GM21737 (cell line): ENCODE measurements at regions not wholly inside any gene's neighbourhood (a gene's known extent, or its start where the extent isn't known, plus 50 kb on each side); places are given as distances from the start of the nearest gene placed in this dataset.
A peak's percentile ranks its signal among the peaks of the same experiment; 100 is the strongest.

Experiments used
- ATAC-seq: cut with Tn5 transposase; IDR thresholded peaks from one replicate; pipeline ENCODE4 v1.9.1; 2021; ENCODE audit warnings: mild to moderate bottlenecking, moderate library complexity; ENCODE audit not compliant: unreplicated experiment

DNA sequence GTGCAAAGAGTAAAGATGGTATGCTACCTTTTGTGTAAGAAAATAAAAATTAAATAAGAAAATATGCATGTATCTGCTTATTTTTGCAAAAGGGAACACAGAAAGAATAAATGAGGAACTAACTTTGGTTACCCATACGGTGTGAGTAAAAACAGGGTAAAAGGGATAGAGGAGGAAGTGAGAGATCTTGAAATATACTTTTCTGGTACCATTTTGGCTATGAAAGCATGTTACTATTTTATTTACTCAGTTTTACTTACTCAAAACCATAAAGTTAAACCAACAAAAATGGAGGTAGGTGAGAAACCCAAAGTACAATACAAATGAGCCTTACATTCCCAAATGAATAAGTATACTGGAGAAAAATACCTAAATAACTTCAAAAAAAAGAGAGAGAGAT is 122.0 kb upstream of the EGLN3 start:
- no peak for ATAC-seq

DNA sequence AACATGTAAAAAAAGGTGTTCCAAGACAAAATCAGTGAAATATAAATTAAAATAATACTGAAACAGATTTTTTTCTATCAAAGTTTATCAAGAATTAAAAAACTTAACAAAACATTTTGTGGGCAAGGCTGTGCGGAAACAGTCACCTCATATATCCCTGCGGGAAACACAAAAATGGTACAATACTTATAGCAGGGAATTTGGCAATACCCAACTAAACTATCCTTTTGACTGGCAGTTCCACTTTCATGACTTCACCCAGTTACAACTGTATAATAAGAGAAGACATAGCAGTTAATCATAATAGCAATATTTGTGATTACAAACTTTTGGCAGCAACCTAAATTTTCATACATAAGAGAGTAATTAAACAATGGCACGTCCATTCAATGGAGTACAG is 121.5 kb upstream of the EGLN3 start:
- ATAC-seq: no peak

GRCh38 chr14:34070917-34071407 is 120.1 kb upstream of the EGLN3 start:
- no peak for ATAC-seq

DNA sequence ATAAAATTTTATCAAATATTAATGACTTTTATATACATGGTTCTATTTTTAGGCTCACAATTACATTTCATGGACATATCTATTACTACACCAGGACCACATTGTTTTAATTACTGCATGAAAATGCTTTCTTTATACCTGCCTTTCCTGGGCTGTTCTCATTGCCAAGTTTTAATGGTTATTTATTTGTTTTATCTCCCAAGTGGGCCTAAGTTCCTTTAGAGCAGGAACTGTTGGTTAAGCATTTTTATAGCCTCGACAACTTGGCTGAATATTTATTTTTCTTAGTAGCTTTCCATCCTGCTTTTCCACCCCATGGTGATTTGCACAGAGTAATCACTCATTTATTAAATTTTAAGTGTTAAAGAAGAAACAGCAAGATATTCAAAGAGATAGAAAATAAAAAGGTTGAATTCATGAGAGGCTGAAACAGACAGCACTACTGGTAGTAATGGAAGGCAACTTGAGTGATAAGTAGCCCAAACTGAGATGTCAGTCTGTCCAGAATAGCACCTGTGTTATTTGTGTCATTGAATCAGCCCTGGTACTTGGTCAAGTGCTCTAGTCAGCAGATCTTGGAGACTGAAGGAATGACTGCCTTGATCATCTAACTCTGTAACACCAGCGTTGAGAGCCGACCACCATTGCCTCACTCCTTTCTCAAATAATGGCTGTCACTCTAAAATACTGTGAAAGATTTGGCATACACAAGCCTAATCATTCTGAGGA is 119.1 kb upstream of the EGLN3 start:
- no peak for ATAC-seq

DNA sequence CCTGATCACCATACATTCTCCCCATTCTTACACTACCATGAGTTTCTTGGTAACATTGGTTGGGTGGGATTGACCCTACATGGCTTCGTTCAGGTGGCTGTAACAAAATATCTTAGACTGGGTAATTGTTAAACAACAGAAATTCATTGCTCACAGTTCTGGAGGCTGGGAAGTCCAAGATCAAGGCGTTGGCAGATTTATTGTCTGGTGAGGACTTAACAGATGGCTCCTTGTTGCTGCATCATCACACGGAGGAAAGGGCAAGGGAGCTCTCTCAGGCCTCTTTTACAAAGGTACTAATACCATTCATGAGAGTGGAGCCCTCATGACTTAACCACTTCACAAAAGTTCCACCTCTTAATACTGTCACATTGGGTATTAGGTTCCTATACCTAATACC is 116.7 kb upstream of the EGLN3 start:
- ATAC-seq: no peak

- ATAC-seq: no peak
Observed at GRCh38 chr14:34065690-34066391, 115.0 kb upstream of the EGLN3 start.

GRCh38 chr14:34065236-34065635 is 114.4 kb upstream of the EGLN3 start:
- ATAC-seq: no peak

DNA sequence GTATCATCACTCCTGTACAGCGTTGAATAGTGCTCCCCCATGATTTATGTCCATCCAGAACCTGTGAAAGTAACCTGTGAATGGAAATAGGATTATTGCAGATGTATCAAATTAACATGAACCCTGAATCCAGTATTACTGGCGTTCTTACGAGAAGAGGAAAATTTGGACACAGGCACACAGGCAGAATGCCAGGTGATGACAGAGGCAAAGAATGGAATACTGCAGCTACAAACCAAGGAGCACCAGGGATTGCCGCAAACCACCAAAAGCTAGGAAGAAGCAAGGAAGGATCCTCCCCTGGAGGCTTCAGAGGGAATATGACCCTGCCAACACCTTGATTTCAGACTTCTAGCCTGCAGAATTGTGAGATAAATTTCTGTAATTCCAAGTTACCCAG is 113.5 kb upstream of the EGLN3 start:
- ATAC-seq: no peak

GRCh38 chr14:34063470-34064164 is 112.7 kb upstream of the EGLN3 start:
- ATAC-seq: no peak

DNA sequence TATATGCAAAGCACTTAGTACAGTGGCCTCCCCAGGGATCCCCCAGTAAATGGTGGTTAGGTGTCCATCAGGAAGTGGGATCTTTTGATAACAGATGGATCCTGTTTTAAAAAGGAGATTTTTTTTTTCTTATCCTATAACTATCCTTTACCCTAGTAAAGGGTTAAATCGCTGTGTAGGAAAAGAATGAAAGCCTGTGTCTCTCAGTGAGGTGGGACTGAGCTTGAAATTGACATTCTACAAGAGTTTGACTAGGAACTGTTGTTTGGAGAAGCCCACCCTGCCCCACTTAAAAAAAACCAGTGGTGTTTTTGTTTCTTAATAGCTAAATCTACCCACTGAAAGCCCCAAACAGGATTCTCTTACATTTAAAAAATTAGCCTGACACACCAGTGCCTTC is 112.2 kb upstream of the EGLN3 start:
- ATAC-seq: no peak

- no peak for ATAC-seq
Observed at GRCh38 chr14:34062353-34062973, 111.6 kb upstream of the EGLN3 start.

GRCh38 chr14:34060651-34060999 is 109.8 kb upstream of the EGLN3 start:
- no peak for ATAC-seq

- ATAC-seq: peak; percentile 81
Observed at GRCh38 chr14:34059925-34060650, 109.2 kb upstream of the EGLN3 start.

DNA sequence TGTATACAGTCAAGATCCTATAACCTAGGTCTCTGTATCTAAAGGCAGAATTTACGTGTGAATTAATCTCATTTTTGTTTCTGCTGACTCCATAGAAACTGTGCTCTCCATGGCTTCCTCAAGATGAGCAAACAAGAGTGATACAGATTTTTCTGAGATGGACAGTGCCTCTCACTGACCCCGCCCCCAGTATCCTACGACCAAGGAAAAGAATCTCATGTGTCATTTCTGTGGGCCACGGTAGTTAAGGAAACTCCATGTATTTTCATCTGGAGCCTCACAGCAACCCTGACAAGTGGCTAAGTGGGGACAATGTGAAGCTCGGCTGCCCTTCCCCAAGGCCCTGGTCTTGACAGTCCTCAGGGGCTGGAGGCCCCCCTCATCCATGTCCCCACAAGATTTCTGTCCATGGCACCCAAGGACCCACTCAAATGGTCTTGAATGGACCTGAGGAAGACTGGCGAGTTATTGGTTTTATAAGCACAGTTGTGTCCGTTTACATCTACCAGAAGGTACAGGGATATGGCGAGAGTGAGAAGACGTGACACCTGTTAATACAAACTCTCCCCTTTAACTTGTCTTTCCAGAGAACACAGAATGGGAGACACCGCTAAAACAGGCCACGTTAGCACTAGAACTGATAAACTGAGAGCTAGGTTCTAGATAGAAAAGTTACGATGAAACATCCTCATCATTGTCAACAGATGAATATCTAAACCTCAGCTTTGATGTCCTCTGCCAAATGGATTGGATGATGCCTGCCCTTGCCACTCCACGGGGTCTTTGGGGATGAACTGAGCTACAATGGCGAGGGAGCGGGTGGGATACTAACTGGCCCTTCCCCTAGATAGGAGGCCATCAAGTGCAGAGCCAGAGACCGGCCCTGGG is 108.4 kb upstream of the EGLN3 start:
- ATAC-seq: no peak

DNA sequence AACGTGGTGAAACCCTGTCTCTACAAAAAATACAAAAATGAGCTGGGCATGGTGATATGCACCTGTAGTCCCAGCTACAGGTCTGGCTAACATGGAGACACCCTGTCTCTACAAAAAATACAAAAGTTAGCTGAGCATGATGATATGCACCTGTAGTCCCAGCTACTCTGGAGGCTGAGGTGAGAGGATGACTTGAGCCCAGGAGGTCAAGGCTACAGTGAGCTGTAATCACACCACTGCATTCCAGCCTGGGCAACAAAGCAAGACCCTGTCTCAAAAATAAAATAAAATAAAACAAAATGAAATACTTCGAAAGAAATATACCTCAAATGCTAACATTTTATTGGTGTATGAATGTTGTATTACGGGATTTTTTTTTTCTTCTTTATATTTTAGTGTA is 107.6 kb upstream of the EGLN3 start:
- ATAC-seq: no peak

DNA sequence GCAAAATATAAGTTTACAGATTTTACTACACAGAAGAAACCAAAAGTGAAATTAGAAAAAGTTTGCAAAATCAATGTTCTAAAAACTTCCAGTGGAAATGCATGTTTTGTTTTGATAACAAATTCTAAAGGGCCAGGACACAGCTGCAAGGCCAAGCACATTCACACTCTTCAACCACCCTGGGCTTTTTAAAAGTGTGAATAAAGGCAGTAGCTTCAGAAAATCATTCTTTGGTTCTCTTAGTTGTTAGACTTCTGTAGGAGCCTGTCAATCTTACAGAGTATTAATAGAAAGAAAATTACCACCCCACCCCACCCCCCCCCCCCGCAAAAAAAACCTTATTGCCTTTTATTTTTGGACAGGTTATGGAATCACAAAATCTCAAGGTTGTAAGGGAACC is 105.2 kb upstream of the EGLN3 start:
- ATAC-seq: no peak

- no peak for ATAC-seq
Observed at GRCh38 chr14:34055157-34055950, 104.5 kb upstream of the EGLN3 start.

DNA sequence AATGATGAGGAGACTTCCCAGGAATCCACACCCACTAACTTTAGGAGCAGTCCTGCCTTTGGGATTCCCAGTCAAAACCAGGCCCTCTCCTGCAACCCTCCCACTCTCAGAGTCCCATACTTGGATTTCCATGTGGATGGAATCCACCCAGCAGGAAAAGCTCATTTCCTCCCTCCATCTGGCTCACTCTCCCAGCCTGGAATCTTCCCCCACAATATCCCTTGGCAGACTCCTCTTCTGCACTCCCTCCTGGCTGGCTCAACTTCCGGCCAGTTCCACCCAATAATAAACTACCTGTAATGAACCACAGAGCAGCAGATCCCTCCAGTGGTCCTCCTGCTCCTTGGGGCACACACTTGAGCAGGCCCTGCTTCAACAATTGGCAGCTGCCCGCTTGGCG is 102.8 kb upstream of the EGLN3 start:
- no peak for ATAC-seq

DNA sequence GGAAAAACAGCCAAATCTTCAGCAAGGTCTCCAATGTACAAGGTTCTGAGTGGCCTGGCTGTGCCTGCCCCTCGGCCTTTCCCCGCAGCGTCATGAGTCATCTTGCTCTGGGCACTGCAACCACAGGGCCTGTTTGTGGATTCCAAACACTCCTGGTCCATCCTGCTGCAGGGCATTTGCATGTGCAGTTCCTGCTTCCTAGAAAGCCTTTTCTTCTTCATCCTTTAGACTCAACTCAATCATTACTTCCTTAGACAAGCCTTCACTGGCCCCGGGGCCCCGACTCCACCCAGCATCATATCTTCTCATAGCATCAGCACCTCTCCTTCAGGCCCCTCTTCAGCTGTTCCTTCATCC is 101.8 kb upstream of the EGLN3 start:
- no peak for ATAC-seq
